ENCODE measurements at regions not wholly inside any gene's neighbourhood (a gene's known extent, or its start where the extent isn't known, plus 50 kb on each side); places are given as distances from the start of the nearest gene placed in this dataset.

GRCh38 chr10:42475168-42476098, 162.9 kb downstream of the ZNF33B start (continued):
- TF ChIP-seq POLR2AphosphoS5 (IDR thresholded peaks at IDR 0.05; ENCODE audit: control insufficient read depth, insufficient read depth, low read depth, low read length) (no peak), ZNF133 (CRISPR knock-in tag; IDR thresholded peaks at IDR 0.05) (no peak), ZNF551 (CRISPR knock-in tag; IDR thresholded peaks at IDR 0.05) (no peak), L3MBTL2 (IDR thresholded peaks at IDR 0.05) (peak; percentile 68), ZBTB33 (CRISPR knock-in tag; IDR thresholded peaks at IDR 0.05) (peak; percentile 60), PHF8 (IDR thresholded peaks at IDR 0.05; ENCODE audit: borderline replicate concordance, low read length) (peak; percentile 18; the same call in 1 of the 2 replicates), PBX2 (CRISPR knock-in tag; IDR thresholded peaks at IDR 0.05; ENCODE audit: low read depth) (no peak), PBX2 (tag; conservative IDR thresholded peaks at IDR 0.05; ENCODE audit: low read depth) (no peak), E4F1 (CRISPR knock-in tag; IDR thresholded peaks at IDR 0.05; ENCODE audit: borderline replicate concordance) (no peak), ZNF197 (CRISPR knock-in tag; IDR thresholded peaks at IDR 0.05; ENCODE audit: low read depth) (no peak), DPF2 (IDR thresholded peaks at IDR 0.05) (no peak), POLR2G (IDR thresholded peaks at IDR 0.05; ENCODE audit: low read depth, low read length) (peak; percentile 73), E2F6 (IDR thresholded peaks at IDR 0.05; ENCODE audit: borderline replicate concordance in 1 of 2, extremely low read depth in 1 of 2, insufficient read depth in 1 of 2, insufficient read length in 1 of 2, low read depth in 1 of 2, low read length in 1 of 2, poor library complexity in 1 of 2, severe bottlenecking in 1 of 2) (peak in 1 of 2 experiments; percentile 17), ZNF76 (CRISPR knock-in tag; IDR thresholded peaks at IDR 0.05; ENCODE audit: borderline replicate concordance) (no peak), THRB (CRISPR knock-in tag; conservative IDR thresholded peaks at IDR 0.05) (no peak), ZFX (CRISPR knock-in tag; IDR thresholded peaks at IDR 0.05) (peak; percentile 62)

Data from K562 (cell line).